ENCODE measurements at regions not wholly inside any gene's neighbourhood (a gene's known extent, or its start where the extent isn't known, plus 50 kb on each side); places are given as distances from the start of the nearest gene placed in this dataset.
"Not testable (repeated sequence)": the region's sequence is repeated elsewhere in the genome, so short reads cannot be mapped to it uniquely, and the experiment has no call there.

GRCh38 chr12:27133022-27133590, 50.7 kb upstream of the C12orf71 start:
- Histone ChIP-seq H3K36me3 (ENCODE audit: insufficient read depth, low read length) (no peaks in the 10 kb centered on the region), H3K9ac (ENCODE audit: low read depth, low read length) (no peak overlapping the region), H3K27ac (ENCODE audit: low read depth, low read length) (no peak overlapping the region), H3K9me3 (ENCODE audit: insufficient read depth, low read depth, low read length) (no peaks in the 10 kb centered on the region), H3K4me1 (ENCODE audit: insufficient read depth, low read length) (no peaks in the 10 kb centered on the region), H3K27me3 (ENCODE audit: insufficient read depth, low read length) (no peaks in the 10 kb centered on the region), H3K4me3 (ENCODE audit: low read length) (no peak overlapping the region)
- 83% methylated on average over 1 of the region's 1 CpG for WGBS

- no peaks in the 10 kb centered on the region for H3K36me3 ChIP-seq (ENCODE audit: insufficient read depth, low read length)
- H3K27ac ChIP-seq (ENCODE audit: low read depth, low read length) = no peak overlapping the region
- no peak overlapping the region for H3K4me3 ChIP-seq (ENCODE audit: low read length)
- H3K9ac ChIP-seq (ENCODE audit: low read depth, low read length) = no peak overlapping the region
- H3K4me1 ChIP-seq (ENCODE audit: insufficient read depth, low read length) = no peaks in the 10 kb centered on the region
- 80% methylated on average over 1 of the region's 2 CpGs for WGBS
- H3K27me3 ChIP-seq (ENCODE audit: insufficient read depth, low read length) = no peaks in the 10 kb centered on the region
- no peaks in the 10 kb centered on the region for H3K9me3 ChIP-seq (ENCODE audit: insufficient read depth, low read depth, low read length)
Observed at GRCh38 chr12:27140478-27140969, 58.1 kb upstream of the C12orf71 start.

GRCh38 chr12:27142101-27142721, 59.8 kb upstream of the C12orf71 start:
- Histone ChIP-seq H3K4me1 (ENCODE audit: insufficient read depth, low read length) (no peaks in the 10 kb centered on the region), H3K9ac (ENCODE audit: low read depth, low read length) (no peak overlapping the region), H3K4me3 (ENCODE audit: low read length) (no peak overlapping the region), H3K27me3 (ENCODE audit: insufficient read depth, low read length) (no peaks in the 10 kb centered on the region), H3K9me3 (ENCODE audit: insufficient read depth, low read depth, low read length) (no peaks in the 10 kb centered on the region), H3K27ac (ENCODE audit: low read depth, low read length) (no peak overlapping the region), H3K36me3 (ENCODE audit: insufficient read depth, low read length) (no peaks in the 10 kb centered on the region)
- 41% methylated on average over 3 of the region's 3 CpGs for WGBS

GRCh38 chr12:27143256-27144069, 61.1 kb upstream of the C12orf71 start:
- Histone ChIP-seq H3K4me3 (ENCODE audit: low read length) (no peak overlapping the region), H3K9me3 (ENCODE audit: insufficient read depth, low read depth, low read length) (no peaks in the 10 kb centered on the region), H3K4me1 (ENCODE audit: insufficient read depth, low read length) (no peaks in the 10 kb centered on the region), H3K36me3 (ENCODE audit: insufficient read depth, low read length) (no peaks in the 10 kb centered on the region), H3K27ac (ENCODE audit: low read depth, low read length) (no peak overlapping the region), H3K27me3 (ENCODE audit: insufficient read depth, low read length) (no peaks in the 10 kb centered on the region), H3K9ac (ENCODE audit: low read depth, low read length) (no peak overlapping the region)
- WGBS = 84% methylated on average over 7 of the region's 7 CpGs

GRCh38 chr12:27145725-27146124, 63.3 kb upstream of the C12orf71 start:
- not testable (repeated sequence) for H3K27me3 ChIP-seq (ENCODE audit: insufficient read depth, low read length); H3K4me1 ChIP-seq (ENCODE audit: insufficient read depth, low read length); H3K4me3 ChIP-seq (ENCODE audit: low read length); H3K27ac ChIP-seq (ENCODE audit: low read depth, low read length); H3K36me3 ChIP-seq (ENCODE audit: insufficient read depth, low read length); H3K9me3 ChIP-seq (ENCODE audit: insufficient read depth, low read depth, low read length); H3K9ac ChIP-seq (ENCODE audit: low read depth, low read length)
- WGBS = 67% methylated on average over 1 of the region's 1 CpG

GRCh38 chr12:27148373-27148772, 66.0 kb upstream of the C12orf71 start:
- Histone ChIP-seq H3K9me3 (ENCODE audit: insufficient read depth, low read depth, low read length) (no peaks in the 10 kb centered on the region), H3K4me3 (ENCODE audit: low read length) (no peak overlapping the region), H3K27me3 (ENCODE audit: insufficient read depth, low read length) (no peaks in the 10 kb centered on the region), H3K9ac (ENCODE audit: low read depth, low read length) (no peak overlapping the region), H3K4me1 (ENCODE audit: insufficient read depth, low read length) (no peaks in the 10 kb centered on the region; the same call in 1 of the 2 replicates), H3K27ac (ENCODE audit: low read depth, low read length) (no peak overlapping the region), H3K36me3 (ENCODE audit: insufficient read depth, low read length) (no peaks in the 10 kb centered on the region)

- Histone ChIP-seq H3K9ac (ENCODE audit: low read depth, low read length) (no peak overlapping the region), H3K4me1 (ENCODE audit: insufficient read depth, low read length) (no peaks in the 10 kb centered on the region; the same call in 1 of the 2 replicates), H3K27ac (ENCODE audit: low read depth, low read length) (no peak overlapping the region), H3K4me3 (ENCODE audit: low read length) (no peak overlapping the region), H3K27me3 (ENCODE audit: insufficient read depth, low read length) (no peaks in the 10 kb centered on the region), H3K36me3 (ENCODE audit: insufficient read depth, low read length) (no peaks in the 10 kb centered on the region), H3K9me3 (ENCODE audit: insufficient read depth, low read depth, low read length) (no peaks in the 10 kb centered on the region)
- WGBS = 100% methylated on average over 2 of the region's 2 CpGs
Observed at GRCh38 chr12:27148791-27149190, 66.4 kb upstream of the C12orf71 start.

GRCh38 chr12:27151479-27151878, 69.1 kb upstream of the C12orf71 start:
- no peak overlapping the region for H3K4me3 ChIP-seq (ENCODE audit: low read length)
- H3K36me3 ChIP-seq (ENCODE audit: insufficient read depth, low read length) = no peaks in the 10 kb centered on the region
- H3K9me3 ChIP-seq (ENCODE audit: insufficient read depth, low read depth, low read length) = no peaks in the 10 kb centered on the region
- no peaks in the 10 kb centered on the region for H3K27me3 ChIP-seq (ENCODE audit: insufficient read depth, low read length)
- WGBS = 91% methylated on average over 3 of the region's 3 CpGs
- no peaks in the 10 kb centered on the region; the same call in 1 of the 2 replicates for H3K4me1 ChIP-seq (ENCODE audit: insufficient read depth, low read length)
- H3K9ac ChIP-seq (ENCODE audit: low read depth, low read length) = no peak overlapping the region
- no peak overlapping the region for H3K27ac ChIP-seq (ENCODE audit: low read depth, low read length)

- H3K9ac ChIP-seq (ENCODE audit: low read depth, low read length) = peak overlapping the region; percentile 1; the same call in 1 of the 2 replicates
- H3K27me3 ChIP-seq (ENCODE audit: insufficient read depth, low read length) = no peaks in the 10 kb centered on the region
- no peaks in the 10 kb centered on the region for H3K36me3 ChIP-seq (ENCODE audit: insufficient read depth, low read length)
- no peak overlapping the region for H3K4me3 ChIP-seq (ENCODE audit: low read length)
- peaks cover 14% of the 10 kb centered on the region for H3K4me1 ChIP-seq (ENCODE audit: insufficient read depth, low read length)
- 25% methylated on average over 6 of the region's 6 CpGs for WGBS
- no peaks in the 10 kb centered on the region for H3K9me3 ChIP-seq (ENCODE audit: insufficient read depth, low read depth, low read length)
- peak overlapping the region; percentile 70; the same call in 1 of the 2 replicates for H3K27ac ChIP-seq (ENCODE audit: low read depth, low read length)
Observed at GRCh38 chr12:27158297-27158696, 75.9 kb upstream of the C12orf71 start.

GRCh38 chr12:27161458-27162228, 79.3 kb upstream of the C12orf71 start:
- H3K4me3 ChIP-seq (ENCODE audit: low read length) = no peak overlapping the region
- 95% methylated on average over 8 of the region's 8 CpGs for WGBS
- H3K9ac ChIP-seq (ENCODE audit: low read depth, low read length) = no peak overlapping the region
- H3K4me1 ChIP-seq (ENCODE audit: insufficient read depth, low read length) = peaks cover 14% of the 10 kb centered on the region
- no peak overlapping the region for H3K27ac ChIP-seq (ENCODE audit: low read depth, low read length)
- H3K36me3 ChIP-seq (ENCODE audit: insufficient read depth, low read length) = no peaks in the 10 kb centered on the region
- no peaks in the 10 kb centered on the region for H3K9me3 ChIP-seq (ENCODE audit: insufficient read depth, low read depth, low read length)
- no peaks in the 10 kb centered on the region for H3K27me3 ChIP-seq (ENCODE audit: insufficient read depth, low read length)

- Histone ChIP-seq H3K27ac (ENCODE audit: low read depth, low read length) (no peak overlapping the region), H3K9ac (ENCODE audit: low read depth, low read length) (no peak overlapping the region), H3K9me3 (ENCODE audit: insufficient read depth, low read depth, low read length) (no peaks in the 10 kb centered on the region), H3K4me1 (ENCODE audit: insufficient read depth, low read length) (peaks cover 14% of the 10 kb centered on the region), H3K36me3 (ENCODE audit: insufficient read depth, low read length) (no peaks in the 10 kb centered on the region), H3K4me3 (ENCODE audit: low read length) (no peak overlapping the region), H3K27me3 (ENCODE audit: insufficient read depth, low read length) (no peaks in the 10 kb centered on the region)
Observed at GRCh38 chr12:27162229-27162537, 79.8 kb upstream of the C12orf71 start.

Data from HUES64 (cell line).